NK-92 (cell line): ENCODE measurements at regions not wholly inside any gene's neighbourhood (a gene's known extent, or its start where the extent isn't known, plus 50 kb on each side); places are given as distances from the start of the nearest gene placed in this dataset.
"Not testable (repeated sequence)": the region's sequence is repeated elsewhere in the genome, so short reads cannot be mapped to it uniquely, and the experiment has no call there.

Source experiments
- DNase-seq: peaks from one replicate; lab custom pipeline; 2025; ENCODE audit not compliant: unreplicated experiment; lab: John Stamatoyannopoulos, UW

- DNase-seq: no peak
Observed at GRCh38 chr20:39751557-39752137, 789.5 kb downstream of the DHX35 start.

GRCh38 chr20:39745380-39745779, 783.2 kb downstream of the DHX35 start:
- no peak for DNase-seq

GRCh38 chr20:39738651-39739050, 776.5 kb downstream of the DHX35 start:
- no peak for DNase-seq

GRCh38 chr20:39736434-39737327, 774.5 kb downstream of the DHX35 start:
- DNase-seq: no peak

- DNase-seq: not testable (repeated sequence)
Observed at GRCh38 chr20:39725513-39725912, 763.4 kb downstream of the DHX35 start.

- no peak for DNase-seq
Observed at GRCh38 chr20:39719293-39719692, 757.1 kb downstream of the DHX35 start.

GRCh38 chr20:39717936-39718335, 755.8 kb downstream of the DHX35 start:
- DNase-seq: no peak

- DNase-seq: no peak
Observed at GRCh38 chr20:39716796-39717341, 754.7 kb downstream of the DHX35 start.

- no peak for DNase-seq
Observed at GRCh38 chr20:39713076-39713840, 751.1 kb downstream of the DHX35 start.

- no peak for DNase-seq
Observed at GRCh38 chr20:39706184-39706663, 744.1 kb downstream of the DHX35 start.

GRCh38 chr20:39705032-39705431, 742.9 kb downstream of the DHX35 start:
- no peak for DNase-seq

- DNase-seq: not testable (repeated sequence)
Observed at GRCh38 chr20:39703357-39703756, 741.2 kb downstream of the DHX35 start.

GRCh38 chr20:39702701-39703349, 740.7 kb downstream of the DHX35 start:
- no peak for DNase-seq

- DNase-seq: no peak
Observed at GRCh38 chr20:39700528-39700927, 738.4 kb downstream of the DHX35 start.

GRCh38 chr20:39699166-39699725, 737.1 kb downstream of the DHX35 start:
- no peak for DNase-seq

- DNase-seq: no peak
Observed at GRCh38 chr20:39698752-39699151, 736.6 kb downstream of the DHX35 start.

- no peak for DNase-seq
Observed at GRCh38 chr20:39691151-39691862, 729.2 kb downstream of the DHX35 start.

- no peak for DNase-seq
Observed at GRCh38 chr20:39676857-39677391, 714.8 kb downstream of the DHX35 start.

GRCh38 chr20:39676241-39676640, 714.1 kb downstream of the DHX35 start:
- no peak for DNase-seq

GRCh38 chr20:39674842-39675241, 712.7 kb downstream of the DHX35 start:
- no peak for DNase-seq
